GM18873 (cell line): ENCODE measurements at regions not wholly inside any gene's neighbourhood (a gene's known extent, or its start where the extent isn't known, plus 50 kb on each side); places are given as distances from the start of the nearest gene placed in this dataset.

Source experiments
- ATAC-seq: cut with Tn5 transposase; IDR thresholded peaks from one replicate; pipeline ENCODE4 v1.9.1; 2021; ENCODE audit warnings: mild to moderate bottlenecking, moderate library complexity, moderate number of reproducible peaks; ENCODE audit not compliant: unreplicated experiment, low FRiP score

DNA sequence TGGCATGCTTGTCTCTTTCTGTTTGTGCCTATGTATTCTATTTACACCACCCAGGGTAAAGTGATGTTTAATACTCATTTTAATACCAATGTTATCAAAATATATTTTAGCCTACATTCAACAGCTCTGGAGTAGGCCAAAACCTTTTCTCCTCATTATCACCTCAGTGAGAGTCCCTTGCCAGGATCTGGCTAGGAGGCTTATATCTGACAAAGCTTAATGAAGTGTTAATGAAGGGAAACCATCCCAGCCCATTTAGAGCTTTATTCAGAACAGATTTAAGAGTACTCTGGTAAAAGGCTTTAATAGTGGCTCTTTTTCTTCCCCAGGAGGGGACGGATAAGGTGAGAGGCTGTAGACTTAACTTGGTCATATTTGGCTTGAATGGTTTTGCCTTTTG, 137.6 kb downstream of the GRIN2B start:
- no peak for ATAC-seq

GRCh38 chr12:13841358-13841757, 140.0 kb downstream of the GRIN2B start:
- no peak for ATAC-seq

GRCh38 chr12:13839365-13840336, 141.8 kb downstream of the GRIN2B start:
- no peak for ATAC-seq

DNA sequence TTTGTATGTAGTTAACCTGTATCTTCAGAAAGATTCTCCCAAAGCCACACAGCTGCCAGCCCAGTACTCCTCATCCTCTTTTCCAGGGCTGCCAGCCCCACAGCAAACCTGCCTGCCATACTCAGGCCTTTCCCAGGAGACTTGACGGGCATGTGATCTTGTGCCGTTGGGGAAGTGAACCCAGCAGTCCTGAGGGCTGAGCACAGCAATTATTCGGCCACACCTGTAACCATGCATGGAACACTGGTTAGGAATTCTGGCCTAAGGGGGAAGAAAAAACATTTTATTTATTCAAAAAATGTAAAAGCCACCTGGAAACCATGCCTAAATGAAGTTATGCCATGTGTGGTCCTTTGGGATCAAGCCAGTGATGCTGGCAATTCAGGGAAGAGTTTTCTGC, 145.3 kb downstream of the GRIN2B start:
- no peak for ATAC-seq

- ATAC-seq = no peak
These were observed 145.8 kb downstream of the GRIN2B start for GRCh38 chr12:13835652-13836051.

DNA sequence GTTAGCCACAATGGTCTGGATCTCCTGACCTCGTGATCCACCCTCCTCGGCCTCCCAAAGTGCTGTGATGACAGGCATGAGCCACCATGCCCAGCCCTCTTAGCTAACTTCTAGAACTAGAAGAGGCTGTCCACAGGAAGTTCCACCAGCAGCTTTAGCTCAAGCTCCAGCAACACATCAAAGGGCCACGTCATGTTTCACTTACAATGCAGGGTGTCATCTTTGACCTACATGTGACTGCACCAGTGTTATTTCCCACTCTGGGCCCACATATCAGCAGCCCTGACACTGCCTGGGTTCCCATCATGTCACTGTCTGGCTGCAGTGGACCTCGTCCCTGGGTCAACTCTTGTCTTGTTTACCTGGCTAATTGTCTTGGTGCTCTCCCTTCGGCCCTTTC, 147.2 kb downstream of the GRIN2B start:
- ATAC-seq = no peak

DNA sequence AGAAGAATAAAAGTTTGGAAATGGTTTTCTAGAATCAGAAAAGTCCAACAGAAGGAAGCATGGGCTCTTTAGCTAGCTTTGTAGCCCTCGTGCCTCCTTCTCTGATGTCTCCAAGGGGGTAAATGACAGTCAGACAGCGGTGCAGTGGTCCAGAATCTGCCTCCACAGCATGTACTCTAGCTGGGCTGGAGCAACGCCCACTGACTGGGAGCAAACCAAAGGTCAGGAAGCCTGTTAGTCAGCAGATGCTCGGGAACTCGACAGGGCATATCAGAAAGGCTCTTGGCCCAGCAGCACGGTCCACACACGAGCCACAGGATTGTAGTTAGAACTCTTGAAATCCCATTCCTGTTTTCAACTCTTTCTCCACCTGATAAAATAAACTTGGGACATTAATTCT, 164.3 kb downstream of the GRIN2B start:
- ATAC-seq = no peak

- ATAC-seq = no peak
These were observed 165.0 kb downstream of the GRIN2B start for GRCh38 chr12:13816394-13816793.

- no peak for ATAC-seq
These were observed 169.2 kb downstream of the GRIN2B start for GRCh38 chr12:13812168-13812567.

DNA sequence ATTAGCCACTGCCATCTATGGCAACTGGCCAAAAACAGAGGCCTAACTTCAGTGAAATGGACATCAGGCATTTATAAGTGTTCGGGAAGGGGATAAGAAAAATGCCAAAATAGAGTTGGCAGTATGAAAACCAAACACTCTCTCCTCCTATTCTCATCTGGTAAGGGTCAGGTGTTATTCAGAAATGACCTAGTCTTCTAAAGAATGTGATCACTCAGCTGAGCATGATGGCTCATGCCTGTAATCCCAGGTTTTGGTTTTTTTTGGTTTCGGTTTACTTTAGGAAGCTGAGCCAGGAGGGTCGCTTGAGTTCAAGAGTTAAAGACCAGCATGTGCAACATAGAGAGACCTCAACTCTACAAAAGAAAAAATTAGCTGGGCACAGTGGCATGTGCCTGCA, 170.3 kb downstream of the GRIN2B start:
- ATAC-seq = no peak

GRCh38 chr12:13805041-13805440, 176.4 kb downstream of the GRIN2B start:
- no peak for ATAC-seq

DNA sequence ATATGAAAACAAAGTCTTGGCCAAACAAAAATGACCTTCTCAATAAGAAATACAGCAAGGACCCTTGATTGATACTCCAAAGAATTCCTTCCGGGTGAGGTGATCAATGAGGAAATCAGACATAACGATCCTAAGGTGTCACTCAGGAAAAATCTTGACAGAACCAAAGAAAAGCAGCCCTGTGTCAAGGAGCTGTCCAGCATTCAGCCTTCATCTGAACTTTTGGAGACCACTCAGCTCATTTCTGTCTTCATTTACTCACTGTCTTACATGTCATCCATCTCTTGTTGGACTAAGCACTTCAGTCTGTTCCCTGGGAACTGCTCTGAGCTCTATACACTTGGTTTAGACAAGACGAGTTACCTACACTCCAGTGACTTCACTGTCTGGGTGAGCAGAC, 179.9 kb downstream of the GRIN2B start:
- no peak for ATAC-seq

GRCh38 chr12:13799574-13799973, 181.8 kb downstream of the GRIN2B start:
- no peak for ATAC-seq

DNA sequence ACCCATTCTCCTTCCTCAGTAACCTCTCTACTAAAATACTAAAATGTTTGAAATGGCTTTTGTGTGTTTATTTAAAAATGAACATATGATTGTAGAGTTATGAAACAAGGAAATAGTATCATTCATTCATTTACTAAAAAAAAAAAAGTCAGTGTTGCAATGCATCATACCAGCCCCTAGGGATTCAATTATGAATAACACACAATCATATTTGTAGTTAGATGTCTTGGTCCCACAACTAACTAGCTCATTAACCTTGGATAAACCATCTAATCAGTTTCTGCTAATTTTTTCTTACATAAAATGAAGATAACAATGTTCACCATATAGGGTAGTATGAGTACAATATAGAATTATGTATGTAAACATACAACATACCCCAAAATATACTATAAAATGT, 183.2 kb downstream of the GRIN2B start:
- no peak for ATAC-seq

DNA sequence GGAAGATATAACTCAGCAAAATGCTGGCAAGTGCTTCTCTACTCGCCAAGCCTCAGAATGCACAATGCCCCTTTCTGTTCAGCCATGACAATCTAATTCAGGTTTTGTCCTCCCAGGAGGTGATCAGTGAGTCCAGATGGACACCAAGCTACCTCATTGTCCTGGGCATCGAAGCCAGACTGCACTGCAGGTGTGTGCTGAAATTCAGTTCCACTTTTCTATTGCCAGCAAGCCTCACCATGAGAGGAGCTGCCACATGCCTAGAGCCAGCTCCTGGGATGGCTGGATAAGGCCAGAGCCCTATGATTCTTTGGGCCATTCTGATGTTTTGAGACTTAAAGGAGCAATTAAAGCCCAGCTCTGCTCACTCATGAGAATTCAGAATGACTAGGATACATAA, 186.7 kb downstream of the GRIN2B start:
- ATAC-seq = no peak

DNA sequence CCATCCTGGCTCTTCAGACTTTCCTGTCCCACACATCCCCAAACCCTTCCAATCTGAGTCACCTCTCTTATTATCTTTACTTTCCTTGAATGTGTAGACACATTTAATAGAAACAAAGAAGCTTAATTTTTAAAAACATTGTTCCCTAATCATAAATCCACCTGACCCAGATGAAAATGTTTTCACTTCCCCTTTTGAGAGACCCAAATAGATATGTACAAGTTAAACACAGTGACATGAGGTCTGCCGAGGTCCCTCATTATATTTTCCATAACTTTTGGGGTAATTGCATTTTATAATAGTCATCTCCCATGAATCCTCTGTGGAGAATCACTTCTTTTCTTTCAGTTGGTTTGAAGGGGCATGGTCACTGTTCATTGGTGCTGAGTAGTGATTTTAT, 191.1 kb downstream of the GRIN2B start:
- ATAC-seq = no peak

GRCh38 chr12:13788626-13789025, 192.8 kb downstream of the GRIN2B start:
- no peak for ATAC-seq

DNA sequence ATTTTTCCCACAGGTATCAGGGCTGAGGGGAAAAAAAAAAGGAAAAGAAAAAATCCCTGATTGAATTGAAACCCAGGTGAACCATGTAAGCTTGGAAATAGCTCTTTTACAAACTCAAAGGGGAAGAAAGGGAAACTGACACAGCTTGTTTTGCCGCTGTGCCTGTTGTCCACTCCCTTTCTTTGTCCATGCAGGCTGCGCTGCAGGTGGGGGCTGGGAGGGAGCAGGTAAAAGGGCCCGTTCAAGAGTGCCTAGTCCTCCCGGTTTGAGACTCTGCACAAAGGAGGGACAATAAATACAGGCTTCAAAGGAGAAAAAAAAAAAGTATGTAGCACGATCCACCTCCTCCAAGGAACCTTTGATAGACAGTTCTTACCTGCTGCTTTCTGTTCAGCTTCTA, 194.8 kb downstream of the GRIN2B start:
- ATAC-seq = no peak

- no peak for ATAC-seq
These were observed 196.9 kb downstream of the GRIN2B start for GRCh38 chr12:13784504-13784903.

DNA sequence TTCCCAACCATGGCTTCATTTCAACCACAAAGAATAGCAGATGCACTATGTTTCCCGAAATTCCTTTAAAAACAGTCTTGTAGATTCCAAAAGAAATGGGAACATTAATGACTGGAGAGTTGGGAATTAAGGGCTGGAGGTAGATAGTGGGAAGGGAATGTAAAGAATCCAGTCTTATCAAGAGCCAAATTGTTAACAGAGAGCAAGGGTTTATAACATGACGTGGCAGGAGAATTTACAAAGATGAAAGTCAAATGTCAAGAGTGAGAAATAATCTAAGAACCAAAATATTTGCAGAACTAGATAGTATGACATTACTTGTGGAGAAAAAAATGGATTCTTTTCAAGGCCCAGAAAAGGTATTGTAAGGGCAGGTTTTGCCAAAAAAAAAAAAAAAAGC, 200.9 kb downstream of the GRIN2B start:
- no peak for ATAC-seq

DNA sequence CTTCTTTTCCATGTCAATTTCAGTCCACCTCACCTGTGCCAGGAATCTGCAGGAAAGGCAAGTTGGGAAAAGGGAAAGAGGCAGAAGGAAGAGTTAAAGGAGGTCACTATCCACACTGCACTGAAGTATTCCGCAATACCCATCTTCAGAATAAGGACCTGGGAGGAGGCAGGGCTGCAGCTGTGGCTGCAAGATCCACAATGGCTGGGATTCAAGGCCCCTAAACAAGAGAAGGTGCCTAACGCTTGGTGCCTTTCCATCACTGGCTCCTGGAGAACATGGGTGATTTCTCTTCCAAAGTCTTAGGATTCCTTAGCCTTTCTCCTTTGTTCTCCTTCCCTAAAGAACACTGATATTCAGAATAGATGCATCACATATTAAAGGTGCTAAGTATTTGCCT, 204.0 kb downstream of the GRIN2B start:
- no peak for ATAC-seq

- ATAC-seq = no peak
These were observed 209.1 kb downstream of the GRIN2B start for GRCh38 chr12:13772264-13772663.
